ENCODE measurements at regions not wholly inside any gene's neighbourhood (a gene's known extent, or its start where the extent isn't known, plus 50 kb on each side); places are given as distances from the start of the nearest gene placed in this dataset.

- H3F3A ChIP-seq (ENCODE audit: low read depth): no peaks in the 10 kb centered on the region
- H3K9ac ChIP-seq (ENCODE audit: low read depth, low read length, poor library complexity, severe bottlenecking): no peak overlapping the region
- no peaks in the 10 kb centered on the region for H3K79me2 ChIP-seq (ENCODE audit: insufficient read depth, low read length)
- no peaks in the 10 kb centered on the region for H3K27me3 ChIP-seq (ENCODE audit: insufficient read depth, low read length, poor library complexity, severe bottlenecking)
- H3K4me1 ChIP-seq (ENCODE audit: insufficient read depth, low read length, poor library complexity, severe bottlenecking): peaks cover 20% of the 10 kb centered on the region
- TF ChIP-seq, protein P1, sequence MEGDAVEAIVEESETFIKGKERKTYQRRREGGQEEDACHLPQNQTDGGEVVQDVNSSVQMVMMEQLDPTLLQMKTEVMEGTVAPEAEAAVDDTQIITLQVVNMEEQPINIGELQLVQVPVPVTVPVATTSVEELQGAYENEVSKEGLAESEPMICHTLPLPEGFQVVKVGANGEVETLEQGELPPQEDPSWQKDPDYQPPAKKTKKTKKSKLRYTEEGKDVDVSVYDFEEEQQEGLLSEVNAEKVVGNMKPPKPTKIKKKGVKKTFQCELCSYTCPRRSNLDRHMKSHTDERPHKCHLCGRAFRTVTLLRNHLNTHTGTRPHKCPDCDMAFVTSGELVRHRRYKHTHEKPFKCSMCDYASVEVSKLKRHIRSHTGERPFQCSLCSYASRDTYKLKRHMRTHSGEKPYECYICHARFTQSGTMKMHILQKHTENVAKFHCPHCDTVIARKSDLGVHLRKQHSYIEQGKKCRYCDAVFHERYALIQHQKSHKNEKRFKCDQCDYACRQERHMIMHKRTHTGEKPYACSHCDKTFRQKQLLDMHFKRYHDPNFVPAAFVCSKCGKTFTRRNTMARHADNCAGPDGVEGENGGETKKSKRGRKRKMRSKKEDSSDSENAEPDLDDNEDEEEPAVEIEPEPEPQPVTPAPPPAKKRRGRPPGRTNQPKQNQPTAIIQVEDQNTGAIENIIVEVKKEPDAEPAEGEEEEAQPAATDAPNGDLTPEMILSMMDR (conservative IDR thresholded peaks at IDR 0.05; ENCODE audit: low read length): no peak
- TF ChIP-seq EZH2phosphoT487 (IDR thresholded peaks at IDR 0.05; ENCODE audit: borderline replicate concordance): no peak
- no peak overlapping the region for H2AFZ ChIP-seq (ENCODE audit: low read length)
- no peak overlapping the region for H3K4me3 ChIP-seq (ENCODE audit: low read length, poor library complexity, severe bottlenecking)
- no peaks in the 10 kb centered on the region for H3K9me3 ChIP-seq (ENCODE audit: insufficient read depth, low read depth, low read length)
- H3K36me3 ChIP-seq (ENCODE audit: insufficient read depth, low read length): no peaks in the 10 kb centered on the region
- H3K9me2 ChIP-seq (replicated peaks; ENCODE audit: low read depth, low read length): no peaks in the 10 kb centered on the region
- no peak overlapping the region for H3K4me2 ChIP-seq (ENCODE audit: low read depth, low read length, poor library complexity, severe bottlenecking)
- H4K20me1 ChIP-seq (ENCODE audit: insufficient read depth, low read length, poor library complexity, severe bottlenecking): no peaks in the 10 kb centered on the region
These were observed 284.3 kb downstream of the GAS1 start for GRCh38 chr9:86662890-86663468.

- no peaks in the 10 kb centered on the region for H3K27me3 ChIP-seq (ENCODE audit: insufficient read depth, low read length, poor library complexity, severe bottlenecking)
- no peak overlapping the region for H3K9ac ChIP-seq (ENCODE audit: low read depth, low read length, poor library complexity, severe bottlenecking)
- no peaks in the 10 kb centered on the region for H3K9me2 ChIP-seq (replicated peaks; ENCODE audit: low read depth, low read length)
- no peaks in the 10 kb centered on the region for H3K79me2 ChIP-seq (ENCODE audit: insufficient read depth, low read length)
- H3K4me3 ChIP-seq (ENCODE audit: low read length, poor library complexity, severe bottlenecking): peak overlapping the region; percentile 28
- no peak overlapping the region for H2AFZ ChIP-seq (ENCODE audit: low read length)
- H3K36me3 ChIP-seq (ENCODE audit: insufficient read depth, low read length): no peaks in the 10 kb centered on the region
- H3K4me1 ChIP-seq (ENCODE audit: insufficient read depth, low read length, poor library complexity, severe bottlenecking): peaks cover 20% of the 10 kb centered on the region
- H4K20me1 ChIP-seq (ENCODE audit: insufficient read depth, low read length, poor library complexity, severe bottlenecking): no peaks in the 10 kb centered on the region
- H3K4me2 ChIP-seq (ENCODE audit: low read depth, low read length, poor library complexity, severe bottlenecking): peak overlapping the region; percentile 63
- no peaks in the 10 kb centered on the region for H3K9me3 ChIP-seq (ENCODE audit: insufficient read depth, low read depth, low read length)
- no peaks in the 10 kb centered on the region for H3F3A ChIP-seq (ENCODE audit: low read depth)
- TF ChIP-seq EZH2phosphoT487 (IDR thresholded peaks at IDR 0.05; ENCODE audit: borderline replicate concordance): no peak
- TF ChIP-seq, protein P1 (conservative IDR thresholded peaks at IDR 0.05; ENCODE audit: low read length): no peak
These were observed 287.0 kb downstream of the GAS1 start for GRCh38 chr9:86660146-86660943.

- peak overlapping the region; percentile 28 for H3K4me3 ChIP-seq (ENCODE audit: low read length, poor library complexity, severe bottlenecking)
- H3K79me2 ChIP-seq (ENCODE audit: insufficient read depth, low read length): no peaks in the 10 kb centered on the region
- H3K4me1 ChIP-seq (ENCODE audit: insufficient read depth, low read length, poor library complexity, severe bottlenecking): peaks cover 20% of the 10 kb centered on the region
- H3F3A ChIP-seq (ENCODE audit: low read depth): no peaks in the 10 kb centered on the region
- H4K20me1 ChIP-seq (ENCODE audit: insufficient read depth, low read length, poor library complexity, severe bottlenecking): no peaks in the 10 kb centered on the region
- no peak overlapping the region for H2AFZ ChIP-seq (ENCODE audit: low read length)
- H3K27me3 ChIP-seq (ENCODE audit: insufficient read depth, low read length, poor library complexity, severe bottlenecking): no peaks in the 10 kb centered on the region
- no peak overlapping the region for H3K9ac ChIP-seq (ENCODE audit: low read depth, low read length, poor library complexity, severe bottlenecking)
- H3K36me3 ChIP-seq (ENCODE audit: insufficient read depth, low read length): no peaks in the 10 kb centered on the region
- peak overlapping the region; percentile 63 for H3K4me2 ChIP-seq (ENCODE audit: low read depth, low read length, poor library complexity, severe bottlenecking)
- no peaks in the 10 kb centered on the region for H3K9me3 ChIP-seq (ENCODE audit: insufficient read depth, low read depth, low read length)
- H3K9me2 ChIP-seq (replicated peaks; ENCODE audit: low read depth, low read length): no peaks in the 10 kb centered on the region
- TF ChIP-seq, protein P1 (conservative IDR thresholded peaks at IDR 0.05; ENCODE audit: low read length): no peak
- no peak for TF ChIP-seq EZH2phosphoT487 (IDR thresholded peaks at IDR 0.05; ENCODE audit: borderline replicate concordance)
These were observed 287.8 kb downstream of the GAS1 start for GRCh38 chr9:86659413-86660046.

Measured in Loucy (cell line).